Uterus (tissue), 3 donors: ENCODE measurements at regions not wholly inside any gene's neighbourhood (a gene's known extent, or its start where the extent isn't known, plus 50 kb on each side); places are given as distances from the start of the nearest gene placed in this dataset.

Experiments used
- DNase-seq, 2 donors: peaks; one replicate each; pipeline ENCODE4 v3.0.0-alpha.2; 2019 to 2020
- H3K27ac ChIP-seq, 2 donors: fragments of 200-600 bp; sonication (generic); 1 replicate in 1 of 2; 2 replicates in 1 of 2; pipeline ENCODE4 v1.5.1; 2016 to 2018
- H3K27me3 ChIP-seq, 2 donors: fragments of 200-600 bp; sonication (generic); one replicate each; pipeline ENCODE4 v1.5.1; 2018 to 2019; ENCODE audit warnings: control low read depth in 1 of 2
- H3K36me3 ChIP-seq, 2 donors: fragments of 200-600 bp; sonication (generic); one replicate each; pipeline ENCODE4 v1.5.1; 2019; ENCODE audit warnings: control low read depth in 1 of 2
- H3K4me1 ChIP-seq, 2 donors: fragments of 200-600 bp; sonication (generic); one replicate each; pipeline ENCODE4 v1.5.1; 2018 to 2019; ENCODE audit warnings: control low read depth in 1 of 2
- H3K4me3 ChIP-seq, 2 donors: fragments of 200-600 bp; sonication (generic); 1 replicate in 1 of 2; 2 replicates in 1 of 2; pipeline ENCODE4 v1.5.1; 2018 to 2019; ENCODE audit warnings: mild to moderate bottlenecking in 1 of 2
- H3K9me3 ChIP-seq, 2 donors: fragments of 200-600 bp; sonication (generic); one replicate each; pipeline ENCODE4 v1.5.1; 2019; ENCODE audit warnings: control low read depth in 1 of 2
- CTCF ChIP-seq, 4 experiments: fragments of 200-600 bp in 2 of 4; fragments of 450-650 bp in 2 of 4; sonication (generic) in 2 of 4; IDR thresholded peaks; one replicate each; pipeline ENCODE4 v1.5.1; 2016 to 2019; ENCODE audit warnings: antibody characterized with exemption in 4 of 4, mild to moderate bottlenecking in 2 of 4, moderate library complexity in 1 of 4
- POLR2A ChIP-seq, 2 donors: fragments of 450-650 bp; IDR thresholded peaks; one replicate each; pipeline ENCODE4 v1.6.1; 2016; ENCODE audit warnings: antibody characterized with exemption in 2 of 2, mild to moderate bottlenecking in 1 of 2, moderate library complexity in 1 of 2
- intact Hi-C: fragments of 100-400 bp; cut with DNase I; formaldehyde crosslinking; loops from one replicate; pipeline ENCODE4 v1.15.1; 2023; ENCODE audit warnings: low total_unique reads
- donor health status: DM: yes; HTN: yes; CAD: no.

DNA sequence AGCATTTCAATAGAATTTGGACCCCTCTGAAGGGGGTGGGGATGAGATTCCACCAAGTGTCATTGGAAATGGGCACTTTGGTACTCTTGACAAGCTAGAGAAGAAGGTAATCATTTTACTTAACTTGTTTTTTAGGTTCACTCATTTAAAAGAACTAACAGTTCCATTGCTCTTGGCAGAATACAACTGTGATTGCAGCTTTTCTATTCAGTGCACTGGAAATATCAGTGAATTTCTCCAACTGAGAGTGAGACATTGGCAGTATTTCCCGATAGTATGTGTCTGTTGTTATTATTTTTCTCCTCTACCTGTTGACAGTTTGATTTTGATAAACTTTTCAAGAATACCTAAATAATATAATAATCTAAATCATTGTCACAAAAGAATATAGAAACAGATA is 1356.7 kb upstream of the NXPH2 start:
- Histone ChIP-seq H3K27ac (no peak overlapping the region), H3K4me1 (no peaks in the 10 kb centered on the region), H3K27me3 (no peaks in the 10 kb centered on the region), H3K36me3 (no peaks in the 10 kb centered on the region), H3K4me3 (no peak overlapping the region), H3K9me3 (no peaks in the 10 kb centered on the region)
- intact Hi-C loops: no loop called here
- TF ChIP-seq CTCF (IDR thresholded peaks at IDR 0.05): no peak
- TF ChIP-seq POLR2A (IDR thresholded peaks at IDR 0.05): no peak
- no peak for DNase-seq

GRCh38 chr2:140136366-140136765 is 1356.2 kb upstream of the NXPH2 start:
- intact Hi-C loops: no loop called here
- Histone ChIP-seq H3K36me3 (no peaks in the 10 kb centered on the region), H3K27ac (no peak overlapping the region), H3K27me3 (no peaks in the 10 kb centered on the region), H3K4me3 (no peak overlapping the region), H3K4me1 (no peaks in the 10 kb centered on the region), H3K9me3 (no peaks in the 10 kb centered on the region)
- no peak for TF ChIP-seq POLR2A (IDR thresholded peaks at IDR 0.05)
- no peak for TF ChIP-seq CTCF (IDR thresholded peaks at IDR 0.05)
- DNase-seq: no peak

- TF ChIP-seq POLR2A (IDR thresholded peaks at IDR 0.05): no peak
- TF ChIP-seq CTCF (IDR thresholded peaks at IDR 0.05): no peak
- intact Hi-C loops: no loop called here
Measured at GRCh38 chr2:140128909-140129308, 1348.7 kb upstream of the NXPH2 start.

DNA sequence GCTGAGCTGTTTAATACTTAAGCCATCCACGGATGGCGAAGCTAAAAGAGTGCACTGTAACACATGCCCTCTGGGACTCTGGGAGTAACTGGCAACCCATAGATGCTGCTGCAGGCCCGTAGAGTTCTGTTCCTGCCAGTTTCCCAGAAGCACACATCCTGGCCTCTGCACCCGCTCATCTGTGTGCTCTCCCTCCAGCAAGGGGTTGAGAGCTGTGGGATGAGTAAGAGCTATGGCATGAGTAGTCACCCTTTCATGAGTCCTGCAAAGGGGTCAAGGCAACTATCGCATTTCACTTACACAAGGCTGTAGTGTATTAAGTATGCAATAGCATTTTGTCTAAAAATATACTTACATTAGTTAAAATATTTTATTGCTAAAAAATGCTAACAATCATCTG is 1341.8 kb upstream of the NXPH2 start:
- no peaks in the 10 kb centered on the region for H3K36me3 ChIP-seq
- TF ChIP-seq POLR2A (IDR thresholded peaks at IDR 0.05) (no peak), CTCF (IDR thresholded peaks at IDR 0.05) (no peak)
- H3K27me3 ChIP-seq: no peaks in the 10 kb centered on the region
- H3K4me1 ChIP-seq: no peaks in the 10 kb centered on the region
- H3K4me3 ChIP-seq: no peak overlapping the region
- intact Hi-C loops: no loop called here
- H3K9me3 ChIP-seq: no peaks in the 10 kb centered on the region
- H3K27ac ChIP-seq: no peak overlapping the region
- no peak for DNase-seq

More at GRCh38 chr2:140128909-140129308, 1348.7 kb upstream of the NXPH2 start:
- DNase-seq: no peak
- Histone ChIP-seq H3K36me3 (no peaks in the 10 kb centered on the region), H3K9me3 (no peaks in the 10 kb centered on the region), H3K4me3 (no peak overlapping the region), H3K4me1 (no peaks in the 10 kb centered on the region), H3K27ac (no peak overlapping the region), H3K27me3 (no peaks in the 10 kb centered on the region)

DNA sequence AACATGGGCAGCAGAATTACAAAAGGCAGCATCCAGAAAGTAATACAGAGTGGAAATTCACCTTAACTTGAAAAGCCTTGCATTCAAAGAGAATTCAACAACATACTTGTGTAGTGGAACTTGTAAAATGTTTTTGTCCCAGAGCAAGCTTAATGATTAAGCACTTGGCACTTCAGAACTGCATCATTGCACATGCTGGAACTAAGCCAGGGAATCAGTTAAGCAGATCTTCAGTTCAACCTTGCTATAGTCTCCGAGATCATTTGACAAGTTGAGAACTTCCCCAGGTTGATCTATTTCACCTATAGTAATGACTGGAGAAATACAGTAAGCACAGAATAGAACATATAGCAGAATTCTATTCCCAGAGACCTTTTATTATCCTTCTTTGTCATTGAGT is 1337.2 kb upstream of the NXPH2 start:
- no peak for DNase-seq
- no peaks in the 10 kb centered on the region for H3K4me1 ChIP-seq
- H3K9me3 ChIP-seq: no peaks in the 10 kb centered on the region
- TF ChIP-seq CTCF (IDR thresholded peaks at IDR 0.05) (no peak), POLR2A (IDR thresholded peaks at IDR 0.05) (no peak)
- no peak overlapping the region for H3K27ac ChIP-seq
- no peaks in the 10 kb centered on the region for H3K36me3 ChIP-seq
- intact Hi-C loops: no loop called here
- H3K4me3 ChIP-seq: no peak overlapping the region
- H3K27me3 ChIP-seq: no peaks in the 10 kb centered on the region
